GM10248 (cell line): ENCODE measurements at regions not wholly inside any gene's neighbourhood (a gene's known extent, or its start where the extent isn't known, plus 50 kb on each side); places are given as distances from the start of the nearest gene placed in this dataset.

ENCODE experiments used
- CTCF ChIA-PET: fragments of 300-600 bp; sonication (Branson Sonifier 250); formaldehyde crosslinking; extraction: SDS; loops from one replicate; lab custom pipeline; 2021; ENCODE audit warnings: antibody characterized with exemption; lab: Yijun Ruan, JAX
- POLR2A ChIA-PET: fragments of 350-650 bp; sonication (Branson Sonifier 250); formaldehyde crosslinking; extraction: SDS; loops from one replicate; lab custom pipeline; 2020; ENCODE audit warnings: antibody characterized with exemption; lab: Yijun Ruan, JAX
- DNase-seq: peaks from one replicate; pipeline ENCODE4 v3.0.0; 2012; ENCODE audit errors: extremely low spot score
- CTCF ChIP-seq: IDR thresholded peaks from 2 replicates; pipeline ENCODE4 v1.5.1; 2012; ENCODE audit warnings: mild to moderate bottlenecking, low read depth; ENCODE audit errors: extremely low read depth, missing control alignments, control extremely low read depth

- no peak for TF ChIP-seq CTCF
- POLR2A ChIA-PET, result interaction anchor here (0.6 kb wide), 2 partner anchors 91 to 228 kb away, joined by 3 read pairs; no protein-coding TSS in a partner anchor
- CTCF ChIA-PET, result interaction anchor here (1.0 to 3.0 kb wide), 6 partner anchors 9 to 57 kb away, joined by 3 to 20 read pairs (median 4); no protein-coding TSS in a partner anchor
- DNase-seq, result no peak
Measured at GRCh38 chr1:234701737-234702341, 91.9 kb upstream of the IRF2BP2 start.

- ChIA-PET POLR2A (interaction anchor here (0.6 to 1.6 kb wide), 6 partner anchors 22 to 263 kb away, joined by 3 to 4 read pairs (median 3); partner anchors contain the start of gene IRF2BP2), CTCF (interaction anchor here (0.9 to 3.6 kb wide), 5 partner anchors 19 to 141 kb away, joined by 3 to 8 read pairs (median 3); no protein-coding TSS in a partner anchor)
- peak; percentile 68 for DNase-seq
- no peak for TF ChIP-seq CTCF
Measured at GRCh38 chr1:234699795-234700665, 90.1 kb upstream of the IRF2BP2 start.

GRCh38 chr1:234698686-234699085 is 88.7 kb upstream of the IRF2BP2 start:
- ChIA-PET CTCF (interaction anchor here (3.6 kb wide), 1 partner anchor 29 kb away, joined by 8 read pairs; no protein-coding TSS in a partner anchor), POLR2A (no interaction called here)
- DNase-seq, result no peak
- no peak for TF ChIP-seq CTCF

GRCh38 chr1:234697741-234698140 is 87.8 kb upstream of the IRF2BP2 start:
- no peak for DNase-seq
- no peak for TF ChIP-seq CTCF
- POLR2A ChIA-PET, result no interaction called here
- CTCF ChIA-PET, result interaction anchor here (1.0 to 3.6 kb wide), 3 partner anchors 30 to 107 kb away, joined by 3 to 8 read pairs (median 3); no protein-coding TSS in a partner anchor

- no peak for TF ChIP-seq CTCF
- POLR2A ChIA-PET, result interaction anchor here (0.6 kb wide), 1 partner anchor 463 kb away, joined by 4 read pairs; no protein-coding TSS in a partner anchor
- CTCF ChIA-PET, result interaction anchor here (0.8 to 3.6 kb wide), 5 partner anchors 8 to 106 kb away, joined by 3 to 8 read pairs (median 4); no protein-coding TSS in a partner anchor
- DNase-seq, result no peak
Measured at GRCh38 chr1:234697015-234697414, 87.0 kb upstream of the IRF2BP2 start.

- ChIA-PET CTCF (interaction anchor here (1.1 kb wide), 1 partner anchor 9 kb away, joined by 4 read pairs; no protein-coding TSS in a partner anchor), POLR2A (interaction anchor here (0.6 kb wide), 1 partner anchor 464 kb away, joined by 4 read pairs; no protein-coding TSS in a partner anchor)
- peak; percentile 51 for DNase-seq
- no peak for TF ChIP-seq CTCF
Measured at GRCh38 chr1:234696148-234696576, 86.2 kb upstream of the IRF2BP2 start.
